ENCODE measurements at regions not wholly inside any gene's neighbourhood (a gene's known extent, or its start where the extent isn't known, plus 50 kb on each side); places are given as distances from the start of the nearest gene placed in this dataset.

- TF ChIP-seq CTCF (IDR thresholded peaks at IDR 0.05), result no peak
- TF ChIP-seq EZH2phosphoT487 (IDR thresholded peaks at IDR 0.05), result no peak
- TF ChIP-seq EZH2 (IDR thresholded peaks at IDR 0.05), result no peak
Measured at GRCh38 chr12:75633789-75634188, 122.4 kb upstream of the KRR1 start.
